Karpas-422 (cell line): ENCODE measurements at regions not wholly inside any gene's neighbourhood (a gene's known extent, or its start where the extent isn't known, plus 50 kb on each side); places are given as distances from the start of the nearest gene placed in this dataset.

Experiments
- DNase-seq: peaks from one replicate; pipeline ENCODE4 v3.0.0-alpha.2; 2015
- H2AFZ ChIP-seq: fragments of 200-600 bp; sonication (generic); 2 replicates; pipeline ENCODE4 v1.6.1; 2014; ENCODE audit warnings: antibody characterized with exemption, low read length, mixed read lengths
- H3K27ac ChIP-seq: fragments of 200-600 bp; sonication (generic); 2 replicates; pipeline ENCODE4 v1.5.1; 2014; ENCODE audit warnings: mild to moderate bottlenecking, low read length, moderate library complexity
- H3K27me3 ChIP-seq: fragments of 200-600 bp; sonication (generic); 2 replicates; pipeline ENCODE4 v1.6.1; 2014; ENCODE audit warnings: low read length, mixed read lengths
- H3K36me3 ChIP-seq: fragments of 200-600 bp; sonication (generic); 2 replicates; pipeline ENCODE4 v1.6.1; 2014; ENCODE audit warnings: low read length, mixed read lengths; ENCODE audit not compliant: insufficient read depth
- H3K4me1 ChIP-seq: fragments of 200-600 bp; sonication (generic); 2 replicates; pipeline ENCODE4 v1.6.1; 2014; ENCODE audit warnings: mild to moderate bottlenecking, low read length, mixed read lengths
- H3K4me2 ChIP-seq: fragments of 200-600 bp; sonication (generic); 2 replicates; pipeline ENCODE4 v1.6.1; 2014; ENCODE audit warnings: low read length, low read depth, mild to moderate bottlenecking; ENCODE audit not compliant: poor library complexity, severe bottlenecking
- H3K4me3 ChIP-seq: fragments of 200-600 bp; sonication (generic); 2 replicates; pipeline ENCODE4 v1.5.1; 2014; ENCODE audit warnings: mild to moderate bottlenecking, antibody characterized with exemption, low read length, mixed read lengths
- H3K79me2 ChIP-seq: fragments of 200-600 bp; sonication (generic); 2 replicates; pipeline ENCODE4 v1.6.1; 2014; ENCODE audit warnings: mild to moderate bottlenecking, low read length, mixed read lengths
- H3K9ac ChIP-seq: fragments of 200-600 bp; sonication (generic); 2 replicates; pipeline ENCODE4 v1.6.0; 2014; ENCODE audit warnings: low read length
- H3K9me2 ChIP-seq: fragments of 200-600 bp; sonication (generic), shearing (Covaris generic); replicated peaks from 2 replicates; pipeline ENCODE4 v1.6.0; 2014; ENCODE audit warnings: mild to moderate bottlenecking, low read length, moderate library complexity; ENCODE audit not compliant: insufficient read depth
- H3K9me3 ChIP-seq: fragments of 300-700, 200-600 bp; sonication (generic); 2 replicates; pipeline ENCODE4 v1.6.1; 2014; ENCODE audit warnings: low read length, mixed read lengths
- H4K20me1 ChIP-seq: fragments of 200-600 bp; sonication (generic); 2 replicates; pipeline ENCODE4 v1.6.1; 2014; ENCODE audit warnings: mild to moderate bottlenecking, antibody characterized with exemption, low read length, low read depth; ENCODE audit not compliant: insufficient read depth

- no peak for DNase-seq
- no peaks in the 10 kb centered on the region for H3K9me3 ChIP-seq
- H3K27ac ChIP-seq, result no peak overlapping the region
- H2AFZ ChIP-seq, result no peak overlapping the region
- H3K4me1 ChIP-seq, result peaks cover 3% of the 10 kb centered on the region
- no peaks in the 10 kb centered on the region for H3K79me2 ChIP-seq
- H3K4me3 ChIP-seq, result no peak overlapping the region
- no peak overlapping the region for H3K9ac ChIP-seq
- H4K20me1 ChIP-seq, result no peaks in the 10 kb centered on the region
- H3K36me3 ChIP-seq, result no peaks in the 10 kb centered on the region
- H3K4me2 ChIP-seq, result no peak overlapping the region
- no peaks in the 10 kb centered on the region for H3K27me3 ChIP-seq
- H3K9me2 ChIP-seq, result no peaks in the 10 kb centered on the region
These were observed 154.1 kb upstream of the CDH12 start for GRCh38 chr5:23007236-23007635.

- Histone ChIP-seq H3K9me3 (no peaks in the 10 kb centered on the region), H3K4me3 (no peak overlapping the region), H4K20me1 (no peaks in the 10 kb centered on the region), H3K9me2 (no peaks in the 10 kb centered on the region), H2AFZ (no peak overlapping the region), H3K27ac (no peak overlapping the region), H3K9ac (no peak overlapping the region), H3K36me3 (no peaks in the 10 kb centered on the region), H3K27me3 (no peaks in the 10 kb centered on the region), H3K4me1 (no peaks in the 10 kb centered on the region; the same call in 1 of the 2 replicates), H3K4me2 (no peak overlapping the region), H3K79me2 (no peaks in the 10 kb centered on the region)
- DNase-seq, result no peak
These were observed 148.0 kb upstream of the CDH12 start for GRCh38 chr5:23001120-23001519.

GRCh38 chr5:22998774-22999173, 145.6 kb upstream of the CDH12 start:
- Histone ChIP-seq H4K20me1 (no peaks in the 10 kb centered on the region), H3K4me2 (no peak overlapping the region), H3K36me3 (no peaks in the 10 kb centered on the region), H3K79me2 (no peaks in the 10 kb centered on the region), H3K4me3 (no peak overlapping the region), H3K9me3 (no peaks in the 10 kb centered on the region), H3K27me3 (no peaks in the 10 kb centered on the region), H3K27ac (no peak overlapping the region), H3K9me2 (no peaks in the 10 kb centered on the region), H3K9ac (no peak overlapping the region), H3K4me1 (no peaks in the 10 kb centered on the region), H2AFZ (no peak overlapping the region)
- no peak for DNase-seq

- Histone ChIP-seq H3K4me3 (no peak overlapping the region), H3K4me2 (no peak overlapping the region), H3K9me2 (no peaks in the 10 kb centered on the region), H3K27me3 (no peaks in the 10 kb centered on the region), H3K4me1 (no peaks in the 10 kb centered on the region), H3K9ac (no peak overlapping the region), H3K27ac (no peak overlapping the region), H3K9me3 (no peaks in the 10 kb centered on the region), H3K79me2 (no peaks in the 10 kb centered on the region), H3K36me3 (no peaks in the 10 kb centered on the region), H4K20me1 (no peaks in the 10 kb centered on the region), H2AFZ (no peak overlapping the region)
- DNase-seq, result no peak
These were observed 145.2 kb upstream of the CDH12 start for GRCh38 chr5:22998362-22998761.

- Histone ChIP-seq H3K4me2 (no peak overlapping the region), H3K27me3 (no peaks in the 10 kb centered on the region), H3K4me3 (no peak overlapping the region), H3K4me1 (peaks cover 12% of the 10 kb centered on the region), H3K27ac (no peak overlapping the region), H3K79me2 (no peaks in the 10 kb centered on the region), H4K20me1 (no peaks in the 10 kb centered on the region), H3K36me3 (no peaks in the 10 kb centered on the region), H3K9me3 (no peaks in the 10 kb centered on the region; the same call in 1 of the 2 replicates), H2AFZ (no peak overlapping the region), H3K9ac (no peak overlapping the region), H3K9me2 (no peaks in the 10 kb centered on the region)
- DNase-seq, result no peak
These were observed 135.8 kb upstream of the CDH12 start for GRCh38 chr5:22988937-22989336.

- Histone ChIP-seq H3K9me3 (no peaks in the 10 kb centered on the region), H3K79me2 (no peaks in the 10 kb centered on the region), H2AFZ (no peak overlapping the region), H3K27me3 (no peaks in the 10 kb centered on the region; the same call in 1 of the 2 replicates), H3K4me3 (no peak overlapping the region), H4K20me1 (no peaks in the 10 kb centered on the region), H3K4me1 (peaks cover 12% of the 10 kb centered on the region), H3K9me2 (no peaks in the 10 kb centered on the region), H3K27ac (no peak overlapping the region), H3K4me2 (no peak overlapping the region), H3K36me3 (no peaks in the 10 kb centered on the region), H3K9ac (no peak overlapping the region)
- DNase-seq, result no peak
These were observed 133.1 kb upstream of the CDH12 start for GRCh38 chr5:22986281-22986680.

GRCh38 chr5:22985446-22985845, 132.3 kb upstream of the CDH12 start:
- Histone ChIP-seq H3K9me3 (no peaks in the 10 kb centered on the region), H3K9ac (no peak overlapping the region), H2AFZ (no peak overlapping the region), H3K4me2 (no peak overlapping the region), H3K4me3 (no peak overlapping the region), H3K4me1 (peaks cover 12% of the 10 kb centered on the region), H3K79me2 (no peaks in the 10 kb centered on the region), H3K27ac (no peak overlapping the region), H3K27me3 (no peaks in the 10 kb centered on the region; the same call in 1 of the 2 replicates), H3K9me2 (no peaks in the 10 kb centered on the region), H4K20me1 (no peaks in the 10 kb centered on the region), H3K36me3 (no peaks in the 10 kb centered on the region)
- DNase-seq, result no peak

- H2AFZ ChIP-seq, result no peak overlapping the region
- H3K79me2 ChIP-seq, result no peaks in the 10 kb centered on the region
- H3K9me3 ChIP-seq, result no peaks in the 10 kb centered on the region; the same call in 1 of the 2 replicates
- DNase-seq, result no peak
- H3K27me3 ChIP-seq, result no peaks in the 10 kb centered on the region; the same call in 1 of the 2 replicates
- no peaks in the 10 kb centered on the region for H3K9me2 ChIP-seq
- no peak overlapping the region for H3K9ac ChIP-seq
- no peaks in the 10 kb centered on the region for H4K20me1 ChIP-seq
- H3K4me1 ChIP-seq, result peaks cover 13% of the 10 kb centered on the region
- no peak overlapping the region for H3K4me2 ChIP-seq
- H3K27ac ChIP-seq, result no peak overlapping the region
- no peaks in the 10 kb centered on the region for H3K36me3 ChIP-seq
- no peak overlapping the region for H3K4me3 ChIP-seq
These were observed 117.9 kb upstream of the CDH12 start for GRCh38 chr5:22970956-22971618.
